ENCODE measurements at regions not wholly inside any gene's neighbourhood (a gene's known extent, or its start where the extent isn't known, plus 50 kb on each side); places are given as distances from the start of the nearest gene placed in this dataset.
"Not testable (repeated sequence)": the region's sequence is repeated elsewhere in the genome, so short reads cannot be mapped to it uniquely, and the experiment has no call there.

GRCh38 chr15:26260517-26261133, 397.5 kb upstream of the ATP10A start:
- DNase-seq (ENCODE audit: low read depth) = peak; percentile 6

GRCh38 chr15:26259581-26259980, 396.5 kb upstream of the ATP10A start:
- DNase-seq (ENCODE audit: low read depth) = no peak

- DNase-seq (ENCODE audit: low read depth) = not testable (repeated sequence)
These were observed 381.7 kb upstream of the ATP10A start for GRCh38 chr15:26244782-26245181.

- no peak for DNase-seq (ENCODE audit: low read depth)
These were observed 380.3 kb upstream of the ATP10A start for GRCh38 chr15:26243382-26243781.

GRCh38 chr15:26242565-26243071, 379.5 kb upstream of the ATP10A start:
- DNase-seq (ENCODE audit: low read depth) = no peak

- DNase-seq (ENCODE audit: low read depth) = no peak
These were observed 372.7 kb upstream of the ATP10A start for GRCh38 chr15:26235864-26236263.

- no peak for DNase-seq (ENCODE audit: low read depth)
These were observed 372.0 kb upstream of the ATP10A start for GRCh38 chr15:26234976-26235767.

GRCh38 chr15:26232691-26233090, 369.6 kb upstream of the ATP10A start:
- DNase-seq (ENCODE audit: low read depth) = no peak

- DNase-seq (ENCODE audit: low read depth) = no peak
These were observed 368.0 kb upstream of the ATP10A start for GRCh38 chr15:26231096-26231495.

- no peak for DNase-seq (ENCODE audit: low read depth)
These were observed 361.1 kb upstream of the ATP10A start for GRCh38 chr15:26224266-26224665.

GRCh38 chr15:26223720-26224119, 360.6 kb upstream of the ATP10A start:
- no peak for DNase-seq (ENCODE audit: low read depth)

- no peak for DNase-seq (ENCODE audit: low read depth)
These were observed 359.7 kb upstream of the ATP10A start for GRCh38 chr15:26222781-26223180.

GRCh38 chr15:26217043-26217442, 353.9 kb upstream of the ATP10A start:
- not testable (repeated sequence) for DNase-seq (ENCODE audit: low read depth)

- DNase-seq (ENCODE audit: low read depth) = no peak
These were observed 351.2 kb upstream of the ATP10A start for GRCh38 chr15:26214290-26214689.

GRCh38 chr15:26213427-26213826, 350.3 kb upstream of the ATP10A start:
- no peak for DNase-seq (ENCODE audit: low read depth)

GRCh38 chr15:26212109-26212508, 349.0 kb upstream of the ATP10A start:
- no peak for DNase-seq (ENCODE audit: low read depth)

GRCh38 chr15:26210980-26211379, 347.9 kb upstream of the ATP10A start:
- no peak for DNase-seq (ENCODE audit: low read depth)

GRCh38 chr15:26201177-26201858, 338.2 kb upstream of the ATP10A start:
- no peak for DNase-seq (ENCODE audit: low read depth)

- DNase-seq (ENCODE audit: low read depth) = no peak
These were observed 337.3 kb upstream of the ATP10A start for GRCh38 chr15:26200427-26200826.

- no peak for DNase-seq (ENCODE audit: low read depth)
These were observed 334.6 kb upstream of the ATP10A start for GRCh38 chr15:26197719-26198118.

GRCh38 chr15:26197060-26197459, 333.9 kb upstream of the ATP10A start:
- DNase-seq (ENCODE audit: low read depth) = no peak

- no peak for DNase-seq (ENCODE audit: low read depth)
These were observed 328.1 kb upstream of the ATP10A start for GRCh38 chr15:26191193-26191592.

- not testable (repeated sequence) for DNase-seq (ENCODE audit: low read depth)
These were observed 323.0 kb upstream of the ATP10A start for GRCh38 chr15:26186138-26186537.

Measured in GM04504 (cell line).